Activated CD4-positive, alpha-beta T cell treated with anti-CD3 and anti-CD28 coated beads for 48 hours (primary cell): ENCODE measurements at regions not wholly inside any gene's neighbourhood (a gene's known extent, or its start where the extent isn't known, plus 50 kb on each side); places are given as distances from the start of the nearest gene placed in this dataset.
"Not testable (repeated sequence)": the region's sequence is repeated elsewhere in the genome, so short reads cannot be mapped to it uniquely, and the experiment has no call there.

ENCODE experiments used
- DNase-seq: peaks from one replicate; pipeline ENCODE4 v3.0.0-alpha.2; 2020

GRCh38 chr5:92760550-92760949 is 820.5 kb downstream of the NR2F1-AS1 start:
- DNase-seq = no peak

- DNase-seq = no peak
Measured at GRCh38 chr5:92758552-92758951, 822.5 kb downstream of the NR2F1-AS1 start.

DNA sequence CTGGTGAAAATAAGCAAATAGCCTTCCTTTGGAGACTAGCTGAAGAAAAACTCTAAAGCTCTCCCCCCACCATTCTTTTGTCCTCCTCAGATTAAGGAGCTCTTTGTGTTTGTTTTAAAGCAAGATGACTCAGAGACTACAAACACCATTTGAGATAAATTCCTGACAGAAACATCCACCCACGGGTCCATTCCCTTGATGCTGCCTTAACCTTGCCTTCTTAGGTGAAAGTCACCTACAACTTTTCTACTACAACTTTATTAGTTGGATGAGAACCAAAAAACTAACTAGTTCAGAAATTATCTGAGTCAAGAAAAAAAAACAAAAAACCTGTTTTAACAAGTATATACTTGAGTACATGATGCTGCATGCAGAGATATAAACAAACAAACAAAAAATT is 831.1 kb downstream of the NR2F1-AS1 start:
- DNase-seq = no peak

DNA sequence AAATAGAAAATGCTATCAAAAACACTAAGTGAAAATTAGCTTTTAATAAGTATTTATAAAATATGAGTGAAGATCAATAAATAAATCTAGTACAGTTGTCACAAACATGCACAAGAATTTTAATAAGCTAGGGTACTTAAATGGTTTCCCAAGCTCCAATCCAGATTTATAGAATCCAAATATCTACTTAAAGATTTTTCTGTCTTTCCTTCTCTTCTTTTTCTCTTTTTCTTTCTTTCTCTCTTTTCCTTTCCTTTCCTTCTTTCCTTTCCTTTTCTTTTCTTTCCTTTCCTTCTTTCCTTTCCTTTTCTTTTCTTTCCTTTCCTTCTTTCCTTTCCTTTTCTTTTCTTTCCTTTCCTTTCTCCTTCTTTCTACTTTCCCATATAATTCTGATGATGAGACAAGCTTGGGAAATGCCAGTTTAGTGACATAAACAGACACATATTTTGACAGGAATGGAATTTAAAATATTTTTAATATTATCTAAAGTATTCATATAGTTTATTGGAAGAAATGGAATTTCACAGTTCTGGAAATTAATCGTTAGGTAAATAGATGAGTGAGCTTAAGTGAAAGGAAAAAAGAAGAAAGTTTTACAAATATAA is 832.8 kb downstream of the NR2F1-AS1 start:
- DNase-seq = no peak

DNA sequence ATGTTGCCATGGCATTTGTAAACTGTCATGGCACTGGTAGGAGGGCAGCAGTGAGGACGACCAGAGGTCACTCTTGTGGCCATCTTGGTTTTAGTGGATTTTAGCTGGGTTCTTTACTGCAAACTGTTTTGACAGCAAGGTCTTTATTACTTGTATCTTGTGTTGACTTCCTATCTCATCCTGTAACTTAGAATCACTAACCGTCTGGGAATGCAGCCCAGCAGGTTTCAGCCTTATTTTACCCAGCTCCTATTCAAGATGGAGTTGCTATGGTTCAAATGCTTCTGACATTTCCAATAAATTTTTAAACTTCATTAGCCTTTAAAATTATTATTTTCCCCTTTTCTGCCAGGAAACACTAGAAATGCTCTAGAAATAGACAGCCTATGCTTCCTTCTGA is 839.1 kb downstream of the NR2F1-AS1 start:
- no peak for DNase-seq

DNA sequence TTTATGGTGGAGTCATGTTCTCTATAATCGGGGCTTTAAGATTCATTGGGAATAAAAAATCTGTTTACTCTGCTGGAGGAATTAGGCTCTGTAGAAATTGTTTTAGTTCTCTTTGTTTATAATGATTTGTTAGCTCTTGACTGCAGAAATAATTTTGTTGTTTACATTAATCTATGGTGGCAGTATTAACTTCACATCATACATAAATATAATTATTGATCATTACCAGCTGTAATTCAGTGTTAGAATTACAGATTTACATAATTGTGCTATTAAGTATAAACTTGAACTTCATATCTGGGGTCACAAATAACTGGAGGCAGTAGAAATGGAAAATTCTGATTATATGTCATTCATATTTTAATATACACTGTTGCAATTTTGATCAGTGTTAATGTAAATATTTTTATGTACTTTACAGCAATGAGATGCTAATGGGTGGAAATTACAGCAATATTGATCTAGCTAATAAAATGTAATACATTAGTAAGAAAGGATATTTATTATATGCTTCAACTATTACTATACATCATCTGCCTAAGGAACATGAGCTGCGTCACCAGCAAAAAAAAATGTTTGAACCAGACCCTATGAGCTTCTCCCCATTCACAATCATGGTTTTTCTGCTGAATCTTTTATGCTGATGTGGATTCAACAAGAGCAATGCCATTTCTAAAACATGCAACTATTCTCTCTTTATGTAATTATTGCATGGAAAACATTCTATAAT is 846.6 kb downstream of the NR2F1-AS1 start:
- DNase-seq = no peak

- no peak for DNase-seq
Measured at GRCh38 chr5:92730486-92730885, 850.5 kb downstream of the NR2F1-AS1 start.

DNA sequence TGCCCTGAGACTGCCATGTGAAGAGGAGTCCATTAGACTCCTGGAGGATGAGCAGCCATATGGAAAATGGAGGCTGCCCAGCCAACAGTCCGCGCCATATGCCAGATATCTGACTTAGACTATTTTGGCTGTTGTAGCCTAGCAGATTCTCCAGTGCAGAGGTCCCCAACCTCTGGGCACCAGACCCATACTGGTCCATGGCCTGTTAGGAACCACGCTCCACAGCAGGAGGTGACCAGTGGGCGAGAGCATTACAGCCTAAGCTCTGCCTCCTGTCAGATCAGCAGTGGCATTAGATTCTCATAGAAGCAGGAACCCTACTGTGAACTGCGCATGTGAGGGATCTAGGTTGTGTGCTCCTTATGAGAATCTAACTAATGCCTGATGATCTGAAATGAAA is 851.9 kb downstream of the NR2F1-AS1 start:
- DNase-seq = no peak

- DNase-seq = no peak
Measured at GRCh38 chr5:92715946-92716520, 865.0 kb downstream of the NR2F1-AS1 start.

DNA sequence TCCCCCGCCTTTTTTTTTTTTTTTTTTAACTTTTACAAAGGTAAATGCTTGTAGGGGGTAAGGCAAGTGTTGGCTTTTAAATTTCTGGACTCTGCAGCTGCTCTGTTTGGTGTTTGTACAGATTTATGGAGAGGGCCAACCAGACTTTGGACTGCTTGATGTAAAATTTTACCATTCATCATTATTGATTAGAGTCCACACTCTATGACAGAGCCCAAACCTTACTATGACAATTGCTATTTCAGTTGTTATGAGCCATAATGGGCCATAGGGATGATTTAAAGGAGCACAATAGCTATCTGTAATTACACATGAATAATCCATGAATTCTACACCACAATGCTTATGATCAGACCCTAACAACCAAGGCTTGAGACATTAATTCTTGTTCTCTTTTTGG is 867.2 kb downstream of the NR2F1-AS1 start:
- no peak for DNase-seq

- DNase-seq = no peak
Measured at GRCh38 chr5:92713335-92713743, 867.7 kb downstream of the NR2F1-AS1 start.

GRCh38 chr5:92711956-92712355 is 869.1 kb downstream of the NR2F1-AS1 start:
- no peak for DNase-seq

- DNase-seq = no peak
Measured at GRCh38 chr5:92704590-92704989, 876.4 kb downstream of the NR2F1-AS1 start.

GRCh38 chr5:92703976-92704375 is 877.0 kb downstream of the NR2F1-AS1 start:
- no peak for DNase-seq

- DNase-seq = no peak
Measured at GRCh38 chr5:92695123-92696003, 885.7 kb downstream of the NR2F1-AS1 start.

DNA sequence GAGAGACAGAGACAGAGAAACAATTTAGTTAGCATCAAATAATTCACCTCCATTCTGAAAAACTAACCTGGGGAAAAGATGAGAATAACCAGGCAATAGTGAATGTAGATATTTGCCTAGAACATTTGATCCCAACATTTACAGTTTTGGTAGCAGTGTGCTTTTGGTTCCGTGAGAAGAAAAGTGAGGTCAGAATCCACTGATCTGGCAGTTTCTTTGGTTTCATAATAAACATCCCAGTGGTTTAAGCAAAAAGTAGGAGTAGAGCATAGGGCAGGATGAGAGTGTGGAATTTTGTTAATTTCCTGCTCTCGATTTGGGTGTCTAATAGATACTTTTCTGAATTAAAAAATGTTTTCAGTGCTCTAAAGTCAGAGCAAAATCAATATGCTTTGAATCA is 887.0 kb downstream of the NR2F1-AS1 start:
- DNase-seq = no peak

DNA sequence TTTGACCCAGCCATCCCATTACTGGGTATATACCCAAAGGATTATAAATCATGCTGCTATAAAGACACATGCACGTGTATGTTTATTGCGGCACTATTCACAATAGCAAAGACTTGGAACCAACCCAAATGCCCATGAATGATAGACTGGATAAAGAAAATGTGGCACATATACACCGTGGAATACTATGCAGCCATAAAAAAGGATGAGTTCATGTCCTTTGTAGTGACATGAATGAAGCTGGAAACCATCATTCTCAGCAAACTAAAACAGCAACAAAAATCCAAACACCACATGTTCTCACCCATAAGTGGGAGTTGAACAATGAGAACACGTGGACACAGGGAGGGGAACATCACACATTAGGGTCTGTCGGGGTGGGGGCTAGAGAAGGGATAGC is 889.1 kb downstream of the NR2F1-AS1 start:
- not testable (repeated sequence) for DNase-seq

DNA sequence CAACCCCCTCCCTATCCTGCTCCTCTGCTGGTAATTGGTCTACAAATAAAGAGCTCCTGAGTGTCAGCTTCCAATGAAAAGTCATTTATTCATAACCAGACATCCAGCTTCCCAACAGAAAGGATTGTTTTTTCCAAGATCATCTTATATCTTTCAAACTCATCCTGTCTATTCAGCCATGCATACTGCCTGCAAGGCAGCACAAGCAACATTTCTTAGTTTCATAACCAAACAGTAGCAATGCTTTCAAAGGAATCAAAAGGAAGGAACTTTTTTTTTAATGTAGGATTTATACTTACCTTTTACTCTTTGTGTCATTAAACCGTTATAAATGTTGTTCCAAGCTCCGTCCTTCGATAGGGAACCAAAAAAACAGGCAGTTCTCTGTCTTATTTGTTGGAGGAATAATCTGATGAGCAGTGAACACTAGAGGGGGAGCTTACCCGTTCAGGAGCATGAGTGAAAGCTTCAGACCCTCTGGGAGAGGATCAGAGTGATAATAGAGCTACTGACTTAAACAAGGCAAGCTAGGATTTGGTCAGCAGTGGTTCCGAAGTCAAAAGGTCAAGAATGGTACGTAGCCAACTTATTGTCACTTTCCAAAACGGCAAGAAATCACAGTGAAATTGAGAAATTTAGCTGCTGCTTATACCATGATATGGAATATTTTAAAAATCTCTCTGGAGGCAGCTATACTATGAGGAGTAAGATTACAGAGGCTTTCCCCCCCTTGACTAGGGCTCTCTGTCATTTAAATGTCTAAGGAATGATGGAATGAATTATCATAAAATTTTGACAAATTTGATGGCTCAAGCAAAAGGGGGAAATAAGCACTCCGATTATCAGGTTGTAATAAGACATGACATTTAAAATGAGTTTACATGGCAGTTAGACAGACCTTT is 892.9 kb downstream of the NR2F1-AS1 start:
- no peak for DNase-seq

DNA sequence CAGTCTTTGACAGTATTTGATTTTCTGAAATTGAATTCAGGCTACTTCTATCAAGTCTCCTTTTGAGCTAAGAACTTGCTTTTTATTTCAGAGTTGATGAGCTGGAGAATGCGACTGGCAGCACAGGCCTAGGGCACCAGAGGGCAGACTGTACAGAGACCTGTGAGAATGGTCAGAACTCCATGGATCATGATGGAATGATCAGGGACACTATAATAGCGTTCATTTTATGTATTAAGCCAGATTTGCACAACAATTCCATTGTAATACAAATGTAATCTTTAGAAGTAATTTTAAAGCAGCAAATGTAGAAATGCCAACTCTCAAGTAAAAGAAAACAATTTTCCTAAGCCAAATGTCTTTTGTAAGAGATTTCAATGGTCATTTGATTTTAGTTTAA is 902.4 kb downstream of the NR2F1-AS1 start:
- DNase-seq = no peak

DNA sequence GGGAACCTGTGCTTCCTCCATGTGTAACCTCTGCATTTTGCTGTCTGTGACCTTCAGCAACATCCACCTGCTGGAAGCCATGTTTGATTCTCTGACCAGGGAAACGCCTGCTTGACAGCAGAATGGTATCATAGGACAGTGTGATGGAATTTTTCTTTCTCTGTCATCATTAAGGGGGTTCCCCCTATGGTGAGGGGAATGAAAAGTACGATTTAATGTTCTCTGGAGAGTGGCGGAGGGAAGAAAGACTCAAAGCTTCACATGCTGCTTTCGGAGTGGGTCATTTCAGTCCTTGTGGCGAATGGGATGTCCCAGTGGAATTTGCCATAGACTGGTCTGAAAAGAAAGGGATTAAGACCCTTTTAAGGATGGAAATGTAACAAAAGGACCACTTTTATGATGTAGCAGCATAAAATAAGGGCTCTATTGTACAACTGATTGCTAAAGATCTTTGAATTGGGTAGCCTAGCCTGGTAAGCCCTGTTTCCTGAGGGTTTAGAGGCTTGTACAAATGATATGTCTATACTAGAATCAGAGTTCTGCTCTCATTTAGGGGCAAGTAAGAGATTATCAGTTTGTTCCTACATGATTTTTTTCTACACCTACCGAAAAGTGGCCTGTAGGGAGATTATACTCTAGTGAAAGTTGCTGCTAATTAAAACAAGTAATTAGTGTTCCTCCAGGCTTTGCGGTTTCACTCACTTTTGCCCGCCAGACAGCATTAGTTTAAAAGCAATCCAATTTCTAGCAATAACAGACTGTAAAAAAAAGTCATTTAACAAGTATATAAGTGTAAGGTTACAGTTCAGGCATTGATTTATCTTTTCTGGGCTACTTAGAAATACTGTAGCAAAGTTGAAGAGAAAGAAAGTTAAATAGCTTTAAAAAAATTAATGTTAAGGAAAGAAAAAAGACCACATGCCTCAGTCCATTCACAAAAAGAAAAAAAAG is 904.5 kb downstream of the NR2F1-AS1 start:
- no peak for DNase-seq

- no peak for DNase-seq
Measured at GRCh38 chr5:92674321-92674720, 906.7 kb downstream of the NR2F1-AS1 start.
